K562 (cell line): ENCODE measurements at regions not wholly inside any gene's neighbourhood (a gene's known extent, or its start where the extent isn't known, plus 50 kb on each side); places are given as distances from the start of the nearest gene placed in this dataset.

Experiments
- FOSL1 ChIP-seq: fragments of 200-800 bp; sonication (Bioruptor generic); conservative IDR thresholded peaks from 2 replicates; pipeline ENCODE4 v1.6.1; 2016; ENCODE audit warnings: missing genetic modification characterization, missing compliant biosample characterization
- FOXA3 ChIP-seq, 2 experiments: fragments of 450-650 bp in 1 of 2; sonication (generic) in 1 of 2; formaldehyde crosslinking; IDR thresholded peaks in 1 of 2; conservative IDR thresholded peaks in 1 of 2; 2 replicates each; pipeline versions ENCODE4 v1.4.0 to v1.8.0; 2020 to 2022; ENCODE audit warnings: mild to moderate bottlenecking in 2 of 2, missing genetic modification reagents in 1 of 2
- FOXK1 ChIP-seq: sonication (generic); formaldehyde crosslinking; IDR thresholded peaks from 2 replicates; pipeline ENCODE4 v1.8.0; 2022; ENCODE audit warnings: missing genetic modification reagents, mild to moderate bottlenecking, borderline replicate concordance
- FOXK2 ChIP-seq, 2 experiments: fragments of 450-650 bp; IDR thresholded peaks in 1 of 2; conservative IDR thresholded peaks in 1 of 2; 2 replicates each; pipeline ENCODE4 v1.6.1; 2016; ENCODE audit warnings: low read depth in 2 of 2, mild to moderate bottlenecking in 1 of 2
- HOXB6 ChIP-seq: fragments of 250-450 bp; sonication (Bioruptor Pico); IDR thresholded peaks from 2 replicates; pipeline ENCODE4 v1.5.1; 2022; ENCODE audit warnings: mild to moderate bottlenecking, borderline replicate concordance
- IRF2 ChIP-seq: sonication (generic); formaldehyde crosslinking; IDR thresholded peaks from 2 replicates; pipeline ENCODE4 v1.8.1; 2022; ENCODE audit warnings: mild to moderate bottlenecking, missing genetic modification reagents
- KLF13 ChIP-seq: fragments of 450-650 bp; IDR thresholded peaks from 2 replicates; pipeline ENCODE4 v1.6.1; 2016; ENCODE audit warnings: missing genetic modification characterization, low read depth, mild to moderate bottlenecking, missing compliant biosample characterization, moderate library complexity, borderline replicate concordance
- MAZ ChIP-seq, 2 experiments: fragments of 450-650 bp in 1 of 2; sonication (generic) in 1 of 2; formaldehyde crosslinking; IDR thresholded peaks in 1 of 2; conservative IDR thresholded peaks in 1 of 2; 2 replicates each; pipeline versions ENCODE4 v1.4.0 to v1.5.0; 2020; ENCODE audit warnings: mild to moderate bottlenecking in 1 of 2, missing genetic modification reagents in 1 of 2
- POLR2AphosphoS5 ChIP-seq: IDR thresholded peaks from 2 replicates; pipeline ENCODE4 v1.6.1; 2011; ENCODE audit warnings: mild to moderate bottlenecking, low read depth, low read length, moderate library complexity; ENCODE audit not compliant: control insufficient read depth, insufficient read depth
- TAF1 ChIP-seq: IDR thresholded peaks from 2 replicates; pipeline ENCODE4 v1.6.1; 2011; ENCODE audit warnings: mild to moderate bottlenecking, low read length, moderate library complexity; ENCODE audit not compliant: insufficient read depth, control insufficient read depth, severe bottlenecking; ENCODE audit errors: extremely low read depth
- VEZF1 ChIP-seq: fragments of 200-800 bp; sonication (Bioruptor generic); IDR thresholded peaks from 2 replicates; pipeline ENCODE4 v1.6.1; 2017; ENCODE audit warnings: missing genetic modification characterization, missing compliant biosample characterization
- XRCC4 ChIP-seq: IDR thresholded peaks from one replicate; pipeline ENCODE4 v1.6.1; 2011; ENCODE audit not compliant: insufficient read depth, insufficient read length; ENCODE audit errors: extremely low read depth
- ZNF174 ChIP-seq: fragments of 250-450 bp; sonication (Bioruptor Pico); IDR thresholded peaks from 2 replicates; pipeline ENCODE4 v1.4.0; 2020; ENCODE audit warnings: mild to moderate bottlenecking
- TF ChIP-seq, protein P1 (sequence below): fragments of 450-650 bp; IDR thresholded peaks from 2 replicates; pipeline ENCODE4 v1.6.1; 2016; ENCODE audit warnings: low read depth

DNA sequence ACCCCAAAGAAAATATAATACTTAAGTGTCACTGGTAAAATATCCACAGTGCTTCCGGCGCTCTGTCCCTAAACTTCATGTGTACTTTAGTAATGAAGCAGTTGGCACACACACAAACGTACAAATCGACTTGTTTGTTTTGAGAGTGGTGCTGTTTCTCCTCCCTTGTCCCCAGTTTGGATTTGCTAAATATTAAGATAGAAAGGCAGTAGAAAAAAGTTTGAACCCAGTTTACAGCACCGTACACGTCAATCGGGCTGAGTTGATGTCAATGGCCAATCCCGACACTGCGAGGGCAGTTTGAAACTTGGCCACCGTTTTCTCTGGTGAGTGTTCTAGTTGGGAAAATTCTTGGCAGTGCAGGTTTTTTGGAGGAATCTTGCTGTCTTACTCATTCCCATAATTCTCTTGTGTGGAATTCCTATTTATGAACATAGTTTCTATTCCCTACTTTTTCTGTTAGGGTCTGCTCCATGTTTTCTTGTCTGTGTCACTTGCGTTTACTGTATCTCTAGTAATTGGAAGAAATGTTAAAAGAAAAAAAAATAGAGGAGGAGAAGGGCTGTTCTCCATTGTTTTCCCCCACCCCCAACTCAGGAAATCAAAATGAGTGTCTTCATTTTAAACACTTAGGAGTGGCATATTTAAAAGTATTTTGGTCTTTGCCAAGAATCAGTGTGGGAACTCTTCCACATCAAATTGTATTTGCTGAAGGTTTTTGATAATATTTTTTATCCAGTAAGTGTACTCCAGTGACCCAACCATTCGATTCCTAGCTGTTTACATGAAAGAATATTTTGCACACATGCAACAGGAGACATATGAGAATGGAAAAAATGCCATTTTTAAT lies 72.3 kb downstream of the OR2B2 start (continued):
- TF ChIP-seq, protein P1, sequence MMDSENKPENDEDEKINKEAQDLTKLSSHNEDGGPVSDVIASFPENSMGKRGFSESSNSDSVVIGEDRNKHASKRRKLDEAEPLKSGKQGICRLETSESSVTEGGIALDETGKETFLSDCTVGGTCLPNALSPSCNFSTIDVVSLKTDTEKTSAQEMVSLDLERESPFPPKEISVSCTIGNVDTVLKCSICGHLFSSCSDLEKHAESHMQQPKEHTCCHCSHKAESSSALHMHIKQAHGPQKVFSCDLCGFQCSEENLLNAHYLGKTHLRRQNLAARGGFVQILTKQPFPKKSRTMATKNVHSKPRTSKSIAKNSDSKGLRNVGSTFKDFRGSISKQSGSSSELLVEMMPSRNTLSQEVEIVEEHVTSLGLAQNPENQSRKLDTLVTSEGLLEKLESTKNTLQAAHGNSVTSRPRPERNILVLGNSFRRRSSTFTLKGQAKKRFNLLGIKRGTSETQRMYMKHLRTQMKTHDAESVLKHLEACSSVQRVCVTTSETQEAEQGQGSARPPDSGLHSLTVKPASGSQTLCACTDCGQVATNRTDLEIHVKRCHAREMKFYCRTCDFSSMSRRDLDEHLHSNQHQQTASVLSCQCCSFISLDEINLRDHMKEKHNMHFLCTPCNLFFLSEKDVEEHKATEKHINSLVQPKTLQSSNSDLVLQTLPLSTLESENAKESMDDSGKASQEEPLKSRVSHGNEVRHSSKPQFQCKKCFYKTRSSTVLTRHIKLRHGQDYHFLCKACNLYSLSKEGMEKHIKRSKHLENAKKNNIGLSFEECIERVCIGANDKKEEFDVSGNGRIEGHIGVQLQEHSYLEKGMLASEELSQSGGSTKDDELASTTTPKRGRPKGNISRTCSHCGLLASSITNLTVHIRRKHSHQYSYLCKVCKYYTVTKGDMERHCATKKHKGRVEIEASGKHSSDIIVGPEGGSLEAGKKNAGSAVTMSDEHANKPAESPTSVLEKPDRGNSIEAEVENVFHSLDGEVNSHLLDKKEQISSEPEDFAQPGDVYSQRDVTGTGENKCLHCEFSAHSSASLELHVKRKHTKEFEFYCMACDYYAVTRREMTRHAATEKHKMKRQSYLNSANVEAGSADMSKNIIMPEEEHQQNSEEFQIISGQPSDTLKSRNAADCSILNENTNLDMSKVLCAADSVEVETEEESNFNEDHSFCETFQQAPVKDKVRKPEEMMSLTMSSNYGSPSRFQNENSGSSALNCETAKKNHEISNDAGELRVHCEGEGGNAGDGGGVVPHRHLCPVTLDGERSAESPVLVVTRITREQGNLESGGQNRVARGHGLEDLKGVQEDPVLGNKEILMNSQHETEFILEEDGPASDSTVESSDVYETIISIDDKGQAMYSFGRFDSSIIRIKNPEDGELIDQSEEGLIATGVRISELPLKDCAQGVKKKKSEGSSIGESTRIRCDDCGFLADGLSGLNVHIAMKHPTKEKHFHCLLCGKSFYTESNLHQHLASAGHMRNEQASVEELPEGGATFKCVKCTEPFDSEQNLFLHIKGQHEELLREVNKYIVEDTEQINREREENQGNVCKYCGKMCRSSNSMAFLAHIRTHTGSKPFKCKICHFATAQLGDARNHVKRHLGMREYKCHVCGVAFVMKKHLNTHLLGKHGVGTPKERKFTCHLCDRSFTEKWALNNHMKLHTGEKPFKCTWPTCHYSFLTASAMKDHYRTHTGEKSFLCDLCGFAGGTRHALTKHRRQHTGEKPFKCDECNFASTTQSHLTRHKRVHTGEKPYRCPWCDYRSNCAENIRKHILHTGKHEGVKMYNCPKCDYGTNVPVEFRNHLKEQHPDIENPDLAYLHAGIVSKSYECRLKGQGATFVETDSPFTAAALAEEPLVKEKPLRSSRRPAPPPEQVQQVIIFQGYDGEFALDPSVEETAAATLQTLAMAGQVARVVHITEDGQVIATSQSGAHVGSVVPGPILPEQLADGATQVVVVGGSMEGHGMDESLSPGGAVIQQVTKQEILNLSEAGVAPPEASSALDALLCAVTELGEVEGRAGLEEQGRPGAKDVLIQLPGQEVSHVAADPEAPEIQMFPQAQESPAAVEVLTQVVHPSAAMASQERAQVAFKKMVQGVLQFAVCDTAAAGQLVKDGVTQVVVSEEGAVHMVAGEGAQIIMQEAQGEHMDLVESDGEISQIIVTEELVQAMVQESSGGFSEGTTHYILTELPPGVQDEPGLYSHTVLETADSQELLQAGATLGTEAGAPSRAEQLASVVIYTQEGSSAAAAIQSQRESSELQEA: no peak
- peak; percentile 33 for TF ChIP-seq TAF1
- TF ChIP-seq ZNF174: no peak
- no peak for TF ChIP-seq FOXK2 (conservative IDR thresholded peaks at IDR 0.05 in 1 of 2, IDR thresholded peaks at IDR 0.05 in 1 of 2; ENCODE audit: low read depth in 2 of 2)
- TF ChIP-seq XRCC4: no peak
- peak in 1 of 2 experiments; percentile 28; a peak in 1 of 4 replicates for TF ChIP-seq FOXA3 (CRISPR knock-in tag; conservative IDR thresholded peaks at IDR 0.05 in 1 of 2, IDR thresholded peaks at IDR 0.05 in 1 of 2)
- 0 out of 2 replicates have a peak, but pooled peaks have one; percentile 53 for TF ChIP-seq HOXB6
- no peak for TF ChIP-seq IRF2 (CRISPR knock-in tag)
- peak in 1 of 2 experiments; percentile 25; a peak in 1 of 4 replicates for TF ChIP-seq MAZ (CRISPR knock-in tag; conservative IDR thresholded peaks at IDR 0.05 in 1 of 2, IDR thresholded peaks at IDR 0.05 in 1 of 2)
- no peak for TF ChIP-seq FOSL1 (tag)
- no peak for TF ChIP-seq KLF13
- TF ChIP-seq FOXK1 (CRISPR knock-in tag): 0 out of 2 replicates have a peak, but pooled peaks have one; percentile 64
- TF ChIP-seq VEZF1: no peak
- TF ChIP-seq POLR2AphosphoS5: peak; percentile 44; the same call in 1 of the 2 replicates
